ENCODE measurements at regions not wholly inside any gene's neighbourhood (a gene's known extent, or its start where the extent isn't known, plus 50 kb on each side); places are given as distances from the start of the nearest gene placed in this dataset.

GRCh38 chr5:91495699-91496098, 112.6 kb upstream of the ARRDC3 start:
- TF ChIP-seq CTCF (IDR thresholded peaks at IDR 0.05; ENCODE audit: insufficient read depth, low read length) = no peak
- TF ChIP-seq POLR2AphosphoS5 (IDR thresholded peaks at IDR 0.05; ENCODE audit: low read depth) = no peak
- TF ChIP-seq REST (IDR thresholded peaks at IDR 0.05; ENCODE audit: insufficient replicate concordance, low read depth) = no peak

All from HL-60 (cell line).